ENCODE measurements at regions not wholly inside any gene's neighbourhood (a gene's known extent, or its start where the extent isn't known, plus 50 kb on each side); places are given as distances from the start of the nearest gene placed in this dataset.

DNA sequence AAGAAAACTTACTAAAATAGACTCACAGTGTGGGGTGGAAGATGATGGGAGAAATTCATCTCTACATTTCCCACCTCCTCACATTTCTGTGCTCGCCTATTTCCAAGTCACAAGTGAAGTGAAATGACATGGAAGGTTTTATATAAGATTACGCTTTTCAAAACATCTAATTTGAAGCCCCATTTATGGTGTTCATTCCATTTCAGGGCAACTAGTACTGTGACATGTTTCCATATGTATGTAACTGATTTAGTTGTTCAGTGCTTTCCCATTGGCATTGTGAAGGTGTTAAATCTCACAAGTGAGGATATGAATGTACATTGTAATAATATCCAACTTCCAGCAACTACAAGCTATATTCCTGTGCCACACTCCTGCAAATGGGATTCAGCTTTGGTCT lies 1174.8 kb downstream of the CDH11 start:
- TF ChIP-seq, protein P1, sequence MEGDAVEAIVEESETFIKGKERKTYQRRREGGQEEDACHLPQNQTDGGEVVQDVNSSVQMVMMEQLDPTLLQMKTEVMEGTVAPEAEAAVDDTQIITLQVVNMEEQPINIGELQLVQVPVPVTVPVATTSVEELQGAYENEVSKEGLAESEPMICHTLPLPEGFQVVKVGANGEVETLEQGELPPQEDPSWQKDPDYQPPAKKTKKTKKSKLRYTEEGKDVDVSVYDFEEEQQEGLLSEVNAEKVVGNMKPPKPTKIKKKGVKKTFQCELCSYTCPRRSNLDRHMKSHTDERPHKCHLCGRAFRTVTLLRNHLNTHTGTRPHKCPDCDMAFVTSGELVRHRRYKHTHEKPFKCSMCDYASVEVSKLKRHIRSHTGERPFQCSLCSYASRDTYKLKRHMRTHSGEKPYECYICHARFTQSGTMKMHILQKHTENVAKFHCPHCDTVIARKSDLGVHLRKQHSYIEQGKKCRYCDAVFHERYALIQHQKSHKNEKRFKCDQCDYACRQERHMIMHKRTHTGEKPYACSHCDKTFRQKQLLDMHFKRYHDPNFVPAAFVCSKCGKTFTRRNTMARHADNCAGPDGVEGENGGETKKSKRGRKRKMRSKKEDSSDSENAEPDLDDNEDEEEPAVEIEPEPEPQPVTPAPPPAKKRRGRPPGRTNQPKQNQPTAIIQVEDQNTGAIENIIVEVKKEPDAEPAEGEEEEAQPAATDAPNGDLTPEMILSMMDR (IDR thresholded peaks at IDR 0.05) = no peak
- Mint-ChIP-seq H3K36me3 (ENCODE audit: low read depth) (no peaks in the 10 kb centered on the region), H3K4me1 (no peaks in the 10 kb centered on the region), H3K27ac (no peak overlapping the region), H3K9me3 (peaks cover 2% of the 10 kb centered on the region), H3K27me3 (no peaks in the 10 kb centered on the region), H3K4me3 (no peak overlapping the region)
- ATAC-seq (ENCODE audit: low read depth) (no peak), DNase-seq (no peak)
- POLR2A ChIA-PET = no interaction called here
- intact Hi-C loops (cut with micrococcal nuclease) = no loop called here
- CTCF ChIA-PET = no interaction called here

GRCh38 chr16:63945806-63946205 lies 1176.1 kb downstream of the CDH11 start:
- no peak for ATAC-seq (ENCODE audit: low read depth)
- Mint-ChIP-seq H3K9me3 (peaks cover 4% of the 10 kb centered on the region), H3K4me3 (no peak overlapping the region), H3K27me3 (no peaks in the 10 kb centered on the region), H3K4me1 (no peaks in the 10 kb centered on the region), H3K27ac (no peak overlapping the region), H3K36me3 (ENCODE audit: low read depth) (no peaks in the 10 kb centered on the region)
- ChIA-PET POLR2A (no interaction called here), CTCF (no interaction called here)
- DNase-seq = no peak
- intact Hi-C loops (cut with micrococcal nuclease) = no loop called here
- TF ChIP-seq, protein P1 (IDR thresholded peaks at IDR 0.05) = no peak

- Mint-ChIP-seq H3K36me3 (ENCODE audit: low read depth) (no peaks in the 10 kb centered on the region), H3K9me3 (peaks cover 4% of the 10 kb centered on the region), H3K27ac (no peak overlapping the region), H3K4me1 (no peaks in the 10 kb centered on the region), H3K4me3 (no peak overlapping the region), H3K27me3 (no peaks in the 10 kb centered on the region)
- ATAC-seq (ENCODE audit: low read depth) (no peak), DNase-seq (no peak)
- ChIA-PET POLR2A (no interaction called here), CTCF (no interaction called here)
- intact Hi-C loops (cut with micrococcal nuclease) = no loop called here
- TF ChIP-seq, protein P1 (IDR thresholded peaks at IDR 0.05) = no peak
Measured at GRCh38 chr16:63943566-63943965, 1178.3 kb downstream of the CDH11 start.

DNA sequence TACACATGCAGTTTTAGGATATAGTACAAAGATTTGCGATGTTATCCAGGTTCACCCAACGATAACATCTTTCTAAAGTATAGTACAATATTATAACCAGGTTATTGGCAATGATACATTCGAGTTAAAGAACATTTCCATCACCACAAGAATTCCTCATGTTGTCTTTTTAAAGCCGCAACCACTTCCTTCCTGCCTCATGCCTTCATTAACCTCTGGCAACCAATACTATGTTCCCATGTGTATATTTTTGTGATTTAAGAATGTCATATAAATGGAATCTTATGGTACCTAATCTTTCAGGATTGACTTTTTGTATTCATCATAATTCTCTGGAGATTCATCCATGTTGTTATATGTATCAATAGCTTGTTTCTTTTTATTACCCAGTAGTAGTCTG lies 1183.2 kb downstream of the CDH11 start:
- intact Hi-C loops (cut with micrococcal nuclease) = no loop called here
- no peaks in the 10 kb centered on the region for H3K27me3 Mint-ChIP-seq

GRCh38 chr16:63933841-63934240 lies 1188.0 kb downstream of the CDH11 start:
- CTCF ChIA-PET = no interaction called here
- H3K27me3 Mint-ChIP-seq = no peaks in the 10 kb centered on the region
- POLR2A ChIA-PET = no interaction called here
- DNase-seq = no peak
- H3K4me3 Mint-ChIP-seq = no peak overlapping the region
- intact Hi-C loops (cut with micrococcal nuclease) = no loop called here
- H3K27ac Mint-ChIP-seq = no peak overlapping the region
- no peak for ATAC-seq (ENCODE audit: low read depth)
- H3K9me3 Mint-ChIP-seq = peaks cover 17% of the 10 kb centered on the region
- no peaks in the 10 kb centered on the region for H3K4me1 Mint-ChIP-seq
- TF ChIP-seq, protein P1 (IDR thresholded peaks at IDR 0.05) = no peak
- H3K36me3 Mint-ChIP-seq (ENCODE audit: low read depth) = no peaks in the 10 kb centered on the region

More for the DNA sequence above, 1183.2 kb downstream of the CDH11 start:
- POLR2A ChIA-PET = no interaction called here
- peaks cover 10% of the 10 kb centered on the region for H3K9me3 Mint-ChIP-seq
- CTCF ChIA-PET = no interaction called here
- TF ChIP-seq, protein P1 (IDR thresholded peaks at IDR 0.05) = no peak
- ATAC-seq (ENCODE audit: low read depth) = no peak
- no peak overlapping the region for H3K4me3 Mint-ChIP-seq
- no peaks in the 10 kb centered on the region for H3K4me1 Mint-ChIP-seq
- no peaks in the 10 kb centered on the region for H3K36me3 Mint-ChIP-seq (ENCODE audit: low read depth)
- no peak for DNase-seq
- no peak overlapping the region for H3K27ac Mint-ChIP-seq

Data from activated B cell treated with CpG ODN at 0.5 μM for 24 hours (primary cell).